Sigmoid colon (tissue), 4 donors: ENCODE measurements at regions not wholly inside any gene's neighbourhood (a gene's known extent, or its start where the extent isn't known, plus 50 kb on each side); places are given as distances from the start of the nearest gene placed in this dataset.

Source experiments
- EP300 ChIP-seq, 4 donors: sonication (generic); formaldehyde crosslinking; IDR thresholded peaks; one replicate each; pipeline ENCODE4 v1.6.1; 2017; ENCODE audit warnings: antibody characterized with exemption in 4 of 4
- TF ChIP-seq, protein P1 (sequence below), 4 experiments: fragments of 450-650 bp in 3 of 4; fragments of 200-600 bp in 1 of 4; IDR thresholded peaks; one replicate each; pipeline ENCODE4 v1.5.1; 2016 to 2019; ENCODE audit warnings: antibody characterized with exemption in 4 of 4, mild to moderate bottlenecking in 3 of 4, moderate library complexity in 2 of 4

DNA sequence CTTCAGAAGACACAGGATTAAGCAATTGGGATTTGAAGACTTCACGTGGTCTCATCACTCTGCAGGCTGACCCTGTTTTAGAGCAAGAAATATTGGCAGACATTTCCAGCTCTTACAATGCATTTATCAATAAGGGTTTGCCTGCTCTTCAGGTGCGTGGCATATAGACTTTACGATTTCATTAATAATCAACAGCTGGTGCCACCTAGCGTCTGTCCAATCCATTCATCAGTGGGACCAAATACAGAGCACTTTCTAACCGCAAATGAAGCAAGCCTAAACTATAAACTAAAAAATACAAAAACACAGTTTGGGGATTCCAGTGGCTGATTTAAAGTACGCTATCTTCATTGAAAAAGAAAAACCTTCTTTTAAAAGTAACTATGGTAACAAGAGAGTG is 125.4 kb upstream of the DMD start:
- TF ChIP-seq EP300 (IDR thresholded peaks at IDR 0.05) = no peak
- TF ChIP-seq, protein P1, sequence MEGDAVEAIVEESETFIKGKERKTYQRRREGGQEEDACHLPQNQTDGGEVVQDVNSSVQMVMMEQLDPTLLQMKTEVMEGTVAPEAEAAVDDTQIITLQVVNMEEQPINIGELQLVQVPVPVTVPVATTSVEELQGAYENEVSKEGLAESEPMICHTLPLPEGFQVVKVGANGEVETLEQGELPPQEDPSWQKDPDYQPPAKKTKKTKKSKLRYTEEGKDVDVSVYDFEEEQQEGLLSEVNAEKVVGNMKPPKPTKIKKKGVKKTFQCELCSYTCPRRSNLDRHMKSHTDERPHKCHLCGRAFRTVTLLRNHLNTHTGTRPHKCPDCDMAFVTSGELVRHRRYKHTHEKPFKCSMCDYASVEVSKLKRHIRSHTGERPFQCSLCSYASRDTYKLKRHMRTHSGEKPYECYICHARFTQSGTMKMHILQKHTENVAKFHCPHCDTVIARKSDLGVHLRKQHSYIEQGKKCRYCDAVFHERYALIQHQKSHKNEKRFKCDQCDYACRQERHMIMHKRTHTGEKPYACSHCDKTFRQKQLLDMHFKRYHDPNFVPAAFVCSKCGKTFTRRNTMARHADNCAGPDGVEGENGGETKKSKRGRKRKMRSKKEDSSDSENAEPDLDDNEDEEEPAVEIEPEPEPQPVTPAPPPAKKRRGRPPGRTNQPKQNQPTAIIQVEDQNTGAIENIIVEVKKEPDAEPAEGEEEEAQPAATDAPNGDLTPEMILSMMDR (IDR thresholded peaks at IDR 0.05) = peak in 3 of 4 experiments; percentile 18 to 32 (median 24)
